ENCODE measurements at regions not wholly inside any gene's neighbourhood (a gene's known extent, or its start where the extent isn't known, plus 50 kb on each side); places are given as distances from the start of the nearest gene placed in this dataset.
"Not testable (repeated sequence)": the region's sequence is repeated elsewhere in the genome, so short reads cannot be mapped to it uniquely, and the experiment has no call there.

DNA sequence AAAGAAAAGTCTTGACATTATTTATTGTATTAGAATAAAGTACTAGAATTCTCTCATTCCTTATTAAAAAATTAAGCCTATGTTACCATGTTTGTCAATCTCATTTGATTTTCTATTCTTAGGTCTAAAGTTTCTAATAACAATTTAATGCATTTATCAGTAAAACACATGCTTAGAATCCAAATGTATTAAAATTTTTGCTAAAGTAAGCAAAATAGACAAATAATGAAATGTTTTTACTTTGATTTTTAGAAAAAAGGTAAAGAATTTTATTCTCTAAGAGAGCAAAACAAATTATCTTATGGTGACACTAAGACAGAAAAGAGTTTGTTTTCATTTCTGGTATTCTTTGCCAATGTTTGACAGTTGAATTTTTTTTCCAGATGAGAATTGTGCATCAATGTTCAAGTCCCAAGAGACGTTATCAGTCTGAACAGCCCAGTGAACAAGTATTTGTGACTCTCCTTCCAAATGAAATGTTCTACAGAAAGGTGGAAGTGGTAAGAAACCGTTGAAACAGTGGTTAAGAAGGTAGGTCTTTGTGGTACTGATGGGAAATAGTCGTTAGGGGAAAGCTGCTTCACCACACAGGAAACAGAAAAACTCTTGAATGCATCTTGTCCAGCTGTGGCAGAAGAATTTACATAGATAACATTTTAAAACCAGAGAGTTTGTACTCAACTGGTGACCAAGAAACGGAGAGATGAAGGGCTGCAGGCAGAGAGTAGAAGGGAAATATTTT lies 402.5 kb downstream of the PTPRC start:
- no peak for DNase-seq (ENCODE audit: low read depth in 3 of 3)

DNA sequence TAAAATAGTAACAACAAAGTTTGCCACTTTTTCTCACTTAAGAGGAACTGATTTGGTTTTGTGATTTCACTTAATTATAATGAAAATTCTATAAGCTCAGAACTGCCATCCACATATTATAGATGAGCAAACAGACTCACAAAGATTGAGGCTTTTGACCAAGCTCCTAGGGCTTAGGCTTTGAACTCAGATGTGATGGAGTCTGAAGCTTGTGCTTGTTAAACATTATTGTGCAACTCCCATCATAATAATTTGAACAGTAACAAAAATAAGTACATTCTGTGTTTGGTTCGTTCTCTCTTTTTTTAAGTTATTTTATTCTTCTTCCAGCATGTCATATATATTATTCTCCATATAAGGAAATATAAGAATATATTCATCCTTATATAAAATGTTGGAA lies 403.4 kb downstream of the PTPRC start:
- DNase-seq (ENCODE audit: low read depth in 3 of 3), result no peak

DNA sequence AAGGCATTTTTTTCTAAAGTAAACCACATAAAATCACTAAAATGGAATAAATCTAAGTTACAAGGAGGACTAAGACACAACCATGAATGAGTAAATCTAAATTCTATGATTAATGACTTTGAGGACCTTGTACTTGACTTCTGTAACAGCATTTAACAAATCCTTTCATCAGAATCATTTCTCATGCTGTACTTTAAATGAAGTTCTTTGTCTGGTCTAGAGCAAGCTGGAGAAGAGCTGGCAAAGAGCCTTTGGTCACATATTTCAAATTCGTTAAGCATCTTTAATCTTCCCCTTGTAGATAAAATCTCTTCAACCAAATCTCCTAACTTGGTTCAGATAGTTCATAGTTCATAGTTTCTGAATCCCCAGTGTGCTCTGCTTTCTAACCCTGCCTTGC lies 405.4 kb downstream of the PTPRC start:
- no peak for DNase-seq (ENCODE audit: low read depth in 3 of 3)

DNA sequence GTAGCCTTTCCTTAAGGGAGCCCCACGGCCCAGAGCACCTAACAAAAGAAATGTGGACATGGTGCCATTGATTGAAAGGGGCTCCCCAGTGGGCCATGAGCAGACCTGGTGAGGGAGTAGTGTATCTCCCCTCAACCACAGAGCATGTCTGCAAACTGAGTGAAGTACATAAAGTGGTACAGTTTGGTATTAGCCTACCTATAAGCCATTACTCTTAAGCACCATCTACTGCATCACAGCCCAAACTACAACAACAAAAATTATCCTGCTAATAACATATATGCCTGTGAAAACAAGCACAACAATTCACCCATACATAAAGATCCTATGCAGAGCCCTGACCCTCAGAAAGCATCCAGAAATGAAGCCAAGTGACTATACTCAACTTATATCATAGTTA lies 407.8 kb downstream of the PTPRC start:
- DNase-seq (ENCODE audit: low read depth in 3 of 3), result no peak

DNA sequence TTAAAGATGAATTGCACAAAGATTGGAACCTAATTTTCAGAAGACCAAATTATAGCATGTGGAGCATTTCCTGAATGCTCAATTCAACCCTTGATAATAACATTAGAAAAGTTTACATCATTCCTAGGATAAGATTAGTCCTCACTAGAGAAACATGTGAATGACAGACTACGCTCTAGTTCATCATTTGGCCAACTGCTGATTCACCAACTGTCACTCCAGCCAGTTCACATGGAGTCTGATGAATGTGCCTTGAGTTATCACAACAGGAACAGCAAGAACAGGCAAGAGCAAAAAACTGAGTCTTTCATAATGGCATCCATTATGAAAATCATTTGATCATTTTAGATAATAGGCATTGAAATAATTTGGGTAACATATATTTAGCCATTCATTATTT lies 415.9 kb downstream of the PTPRC start:
- no peak for DNase-seq (ENCODE audit: low read depth in 3 of 3)

DNA sequence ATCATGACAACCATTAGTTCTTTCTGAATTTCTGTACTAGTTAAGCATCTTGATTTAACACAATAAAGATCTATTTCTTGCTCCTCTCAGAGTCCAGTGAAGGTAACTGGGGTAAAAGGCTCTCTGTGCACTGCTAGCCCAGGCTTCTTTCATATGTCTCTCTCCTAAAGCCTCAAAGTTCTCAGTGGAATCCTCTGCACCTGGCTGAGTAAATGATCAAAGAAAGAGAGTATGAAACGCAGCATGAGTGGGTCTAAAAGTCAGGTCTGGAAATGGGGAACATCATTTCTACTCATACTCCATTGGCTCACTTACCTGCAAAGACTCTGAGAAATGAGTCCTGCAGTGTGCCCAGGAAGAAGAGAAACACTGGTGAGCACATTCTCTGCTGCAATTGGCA lies 418.5 kb downstream of the PTPRC start:
- DNase-seq (ENCODE audit: low read depth in 3 of 3), result no peak

DNA sequence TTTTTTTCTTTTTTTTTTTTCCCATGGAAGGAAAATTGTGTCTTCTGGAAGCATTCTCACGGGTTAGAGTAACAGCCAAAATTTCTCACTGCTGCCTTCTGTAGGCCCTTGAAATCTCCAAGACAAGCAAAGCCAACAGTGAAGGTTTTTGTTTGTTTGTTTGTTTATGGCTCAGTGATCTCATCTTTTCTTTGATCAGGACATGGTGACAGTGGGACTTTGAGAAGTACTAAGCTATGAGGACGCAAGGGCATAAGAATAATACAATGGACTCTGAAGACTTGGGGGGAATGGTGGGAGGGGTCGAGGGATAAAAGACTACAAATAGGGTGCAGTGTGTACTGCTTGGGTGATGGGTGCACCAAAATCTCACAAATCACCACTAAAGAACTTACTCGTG lies 419.4 kb downstream of the PTPRC start:
- DNase-seq (ENCODE audit: low read depth in 3 of 3), result no peak

DNA sequence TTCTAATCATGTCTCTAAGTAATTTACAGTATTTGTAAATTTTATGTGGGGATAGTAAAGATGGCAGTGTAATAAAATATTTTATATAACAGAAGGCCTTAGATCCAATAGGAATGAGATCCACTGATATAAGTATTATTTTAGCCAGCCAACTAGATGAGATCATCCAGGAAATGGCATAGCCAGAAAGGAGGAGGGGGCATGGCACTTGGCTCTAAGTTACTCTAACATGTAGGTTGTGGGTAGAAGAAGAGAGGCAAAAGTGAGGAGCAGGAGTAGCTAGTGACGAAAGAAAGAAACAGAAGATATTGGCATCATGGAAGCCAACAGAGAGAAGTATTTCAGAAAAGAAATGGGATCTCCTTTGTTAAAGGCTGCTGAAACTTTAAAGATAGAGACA lies 426.1 kb downstream of the PTPRC start:
- DNase-seq (ENCODE audit: low read depth in 3 of 3), result no peak

DNA sequence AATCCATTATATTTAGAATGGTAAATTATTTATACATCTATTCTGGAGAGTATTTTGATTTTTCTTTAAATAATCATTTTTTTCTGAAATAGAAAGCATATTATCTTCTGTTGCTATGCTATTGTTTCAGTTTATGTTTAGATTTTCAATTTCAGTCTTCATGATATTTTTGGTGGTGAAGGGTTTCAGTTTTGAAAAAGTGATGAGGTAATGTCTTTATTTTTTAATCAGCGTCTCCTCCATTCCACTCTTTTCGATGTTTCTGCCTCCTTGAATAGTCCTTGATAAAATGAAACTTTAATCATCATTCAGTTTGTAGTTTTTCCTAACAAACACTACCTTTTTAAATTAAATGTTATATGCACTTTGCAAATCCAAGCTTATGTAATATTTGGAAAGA lies 428.6 kb downstream of the PTPRC start:
- no peak for DNase-seq (ENCODE audit: low read depth in 3 of 3)

DNA sequence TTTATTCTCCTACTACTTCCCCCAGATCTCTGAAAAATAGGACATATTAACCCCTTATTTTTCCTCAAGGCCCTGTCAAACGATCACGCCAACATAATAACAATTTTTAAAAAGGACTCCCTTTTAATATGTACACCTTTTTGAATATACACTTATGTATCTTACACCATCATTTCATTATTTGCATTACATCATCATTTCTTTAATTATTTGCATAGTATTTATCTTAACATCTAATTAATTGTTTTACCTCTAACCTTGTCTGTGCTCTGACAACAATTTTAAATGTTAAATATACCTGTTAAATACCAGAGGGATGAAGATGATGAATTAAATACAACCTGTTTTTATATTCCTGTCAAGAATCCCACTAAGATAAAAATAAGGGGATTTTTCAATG lies 432.2 kb downstream of the PTPRC start:
- DNase-seq (ENCODE audit: low read depth in 3 of 3), result no peak

DNA sequence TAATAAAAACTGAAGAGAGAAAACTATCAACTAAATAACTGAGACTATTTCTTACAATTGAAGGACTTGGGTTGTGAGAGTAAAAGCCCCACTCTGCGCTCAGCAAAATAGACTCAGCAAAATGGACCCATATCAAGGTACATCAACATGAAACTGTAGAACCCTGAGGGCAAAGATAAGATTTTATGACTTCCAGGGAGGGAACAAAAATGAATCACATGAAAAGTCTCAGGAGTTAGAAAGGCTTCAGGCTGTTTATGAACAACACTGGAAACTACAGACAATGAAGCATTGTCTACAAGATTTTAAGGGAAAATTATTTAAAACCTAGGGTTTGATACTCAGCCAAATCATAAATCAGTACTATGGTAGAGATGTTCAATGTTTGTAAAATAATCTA lies 434.3 kb downstream of the PTPRC start:
- DNase-seq (ENCODE audit: low read depth in 3 of 3), result no peak

DNA sequence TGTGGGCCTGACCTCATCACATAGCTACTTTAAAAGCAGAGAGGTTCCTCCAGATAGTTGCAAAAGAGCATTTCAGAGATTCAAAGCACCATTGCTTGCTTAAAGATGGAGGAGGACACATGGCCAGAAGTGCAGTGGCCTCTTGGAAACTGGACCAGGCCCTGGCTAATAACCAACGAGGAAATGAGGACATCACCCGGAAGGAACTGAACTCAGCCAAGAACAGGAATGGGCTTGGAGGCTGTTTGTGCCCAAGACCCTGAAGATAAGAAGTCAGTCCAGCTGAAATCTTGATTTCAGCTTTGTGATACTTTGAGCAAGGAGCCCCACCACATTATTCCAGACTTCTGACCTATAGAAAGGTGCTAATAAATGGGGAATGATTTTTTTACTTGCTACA lies 437.0 kb downstream of the PTPRC start:
- no peak for DNase-seq (ENCODE audit: low read depth in 3 of 3)

DNA sequence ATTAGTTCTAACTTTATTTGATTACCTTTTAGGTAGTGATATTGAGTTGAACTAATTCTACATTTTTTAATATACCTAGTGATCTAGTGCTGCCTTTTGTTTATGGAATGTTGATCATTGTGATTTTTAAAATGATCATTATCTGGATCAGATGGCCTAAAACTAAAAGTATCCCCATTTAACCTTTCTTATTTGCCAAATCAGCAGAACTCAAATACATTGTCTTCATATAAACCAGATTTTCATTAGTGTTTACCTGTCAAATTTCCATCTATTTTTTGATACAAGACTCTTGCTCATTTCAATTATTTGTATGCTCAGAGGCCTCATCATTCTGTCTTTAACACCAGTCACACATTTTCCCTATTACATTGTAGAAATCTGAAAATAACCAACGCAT lies 441.2 kb downstream of the PTPRC start:
- DNase-seq (ENCODE audit: low read depth in 3 of 3), result no peak

DNA sequence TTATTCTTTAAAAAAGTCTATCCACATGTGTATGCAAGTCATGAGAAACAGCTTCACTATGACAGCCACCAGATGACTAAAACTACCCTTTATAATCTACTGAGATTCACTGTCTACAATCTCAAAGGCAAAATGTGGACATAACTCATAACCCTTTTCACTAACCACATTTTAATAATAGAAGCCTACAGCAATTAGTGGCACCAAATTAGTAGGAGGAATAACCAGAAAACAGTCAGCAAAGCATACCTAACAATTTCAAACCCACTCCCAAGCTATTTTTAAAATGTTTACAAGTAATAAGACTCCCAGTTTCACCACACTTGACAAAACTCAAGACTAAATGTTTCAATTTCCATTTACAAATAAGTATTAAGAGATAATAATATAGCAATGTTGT lies 442.9 kb downstream of the PTPRC start:
- no peak for DNase-seq (ENCODE audit: low read depth in 3 of 3)

DNA sequence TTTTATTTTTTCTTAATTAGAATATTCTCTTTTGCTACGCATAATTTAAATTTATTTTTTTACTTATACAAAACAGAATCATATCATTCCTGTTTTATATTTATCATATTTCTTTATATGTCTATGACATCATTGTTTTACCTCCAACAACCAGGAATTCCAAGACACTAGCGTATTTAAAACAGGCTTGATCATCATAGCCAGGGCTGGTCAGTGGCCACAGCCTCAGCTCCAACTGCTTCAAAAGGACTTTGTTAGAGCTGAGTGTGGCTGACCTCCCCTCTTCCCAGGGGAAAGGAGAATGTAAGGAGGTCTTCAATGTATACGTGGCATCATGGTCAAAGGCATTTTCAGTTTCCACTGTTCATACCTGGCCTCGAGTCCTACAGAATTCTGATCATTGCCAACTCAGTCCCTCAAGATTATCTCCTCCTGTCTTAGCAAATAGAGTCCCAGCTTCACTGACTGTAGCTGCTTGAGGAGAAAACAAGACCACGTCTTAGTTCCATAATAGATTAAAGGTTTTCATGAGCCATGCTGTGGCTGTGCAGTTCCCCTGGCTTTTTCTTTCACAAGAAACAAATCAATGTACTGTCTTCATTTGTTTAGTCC lies 444.0 kb downstream of the PTPRC start:
- no peak for DNase-seq (ENCODE audit: low read depth in 3 of 3)

DNA sequence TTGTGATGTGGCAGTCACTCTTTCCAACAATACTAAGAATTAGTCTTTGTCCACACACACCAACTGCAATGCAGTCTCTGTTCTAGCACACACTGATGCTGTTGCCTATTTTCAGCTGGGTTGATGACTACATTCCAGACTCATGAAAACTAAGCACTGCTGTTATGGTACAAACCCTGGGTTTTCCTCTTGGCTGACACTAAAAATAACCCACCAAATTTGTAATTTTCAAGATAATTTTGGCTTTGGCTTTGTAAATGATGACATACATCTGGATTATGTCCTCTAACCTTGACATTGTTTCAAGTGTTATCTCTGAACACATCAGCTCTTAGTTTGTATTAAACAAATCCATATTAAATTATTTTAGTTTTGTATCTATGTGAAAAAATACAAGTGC lies 444.8 kb downstream of the PTPRC start:
- no peak for DNase-seq (ENCODE audit: low read depth in 3 of 3)

DNA sequence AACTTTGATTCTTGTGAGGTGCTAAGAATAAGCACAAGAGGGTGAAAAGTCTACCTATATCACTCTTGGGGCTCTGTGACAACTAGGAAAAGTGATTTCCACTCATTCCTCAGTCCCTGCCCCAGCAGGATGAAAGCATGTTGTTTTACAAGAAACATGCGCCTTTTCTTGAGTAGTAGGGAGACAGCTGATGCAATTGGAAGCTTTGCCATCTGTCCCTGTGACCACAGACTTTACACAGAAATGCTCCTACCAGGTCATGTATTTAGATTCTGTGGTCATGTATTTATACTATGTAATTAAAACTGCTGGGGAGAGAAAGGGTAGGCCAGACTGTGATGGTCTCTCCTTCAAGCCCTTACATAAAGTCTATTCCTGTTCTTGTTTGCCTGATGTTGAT lies 445.5 kb downstream of the PTPRC start:
- DNase-seq (ENCODE audit: low read depth in 3 of 3), result no peak

DNA sequence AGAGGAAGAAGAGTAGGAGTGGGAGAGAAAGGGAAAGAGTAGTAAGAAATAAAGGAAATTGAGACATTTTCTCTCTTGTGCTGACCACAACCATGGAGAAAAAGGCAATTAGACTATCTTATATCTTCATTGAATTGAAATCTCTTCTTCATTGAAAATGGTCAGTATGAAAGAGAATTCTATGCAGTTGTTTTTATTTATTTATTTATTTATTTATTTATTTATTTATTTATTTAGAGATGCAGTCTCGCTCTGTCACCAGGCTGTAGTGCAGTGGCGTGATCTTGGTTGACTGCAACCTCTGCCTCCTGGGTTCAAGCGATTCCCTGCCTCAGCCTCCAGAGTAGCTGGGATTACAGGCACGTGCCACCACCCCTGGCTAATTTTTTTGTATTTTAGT lies 447.1 kb downstream of the PTPRC start:
- no peak for DNase-seq (ENCODE audit: low read depth in 3 of 3)

DNA sequence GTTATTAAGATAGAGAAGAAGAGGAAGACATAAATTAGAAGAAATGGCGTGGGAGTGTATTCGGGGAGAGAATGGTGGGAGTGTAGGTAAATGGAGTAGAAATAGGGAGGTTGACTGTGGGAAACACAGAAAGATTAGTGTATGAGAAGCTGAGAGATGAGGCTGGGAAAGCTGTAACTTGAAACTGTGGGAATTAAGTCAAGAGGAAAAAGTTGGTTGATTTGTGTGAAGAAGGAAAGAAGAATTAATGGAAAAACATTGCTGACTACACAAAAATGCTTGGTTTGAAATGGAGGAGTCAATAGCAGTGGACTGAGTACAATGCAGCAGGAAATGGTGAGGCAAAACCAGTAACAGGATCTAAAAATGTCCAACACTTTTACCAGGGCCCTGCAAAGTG lies 448.3 kb downstream of the PTPRC start:
- no peak for DNase-seq (ENCODE audit: low read depth in 3 of 3)

DNA sequence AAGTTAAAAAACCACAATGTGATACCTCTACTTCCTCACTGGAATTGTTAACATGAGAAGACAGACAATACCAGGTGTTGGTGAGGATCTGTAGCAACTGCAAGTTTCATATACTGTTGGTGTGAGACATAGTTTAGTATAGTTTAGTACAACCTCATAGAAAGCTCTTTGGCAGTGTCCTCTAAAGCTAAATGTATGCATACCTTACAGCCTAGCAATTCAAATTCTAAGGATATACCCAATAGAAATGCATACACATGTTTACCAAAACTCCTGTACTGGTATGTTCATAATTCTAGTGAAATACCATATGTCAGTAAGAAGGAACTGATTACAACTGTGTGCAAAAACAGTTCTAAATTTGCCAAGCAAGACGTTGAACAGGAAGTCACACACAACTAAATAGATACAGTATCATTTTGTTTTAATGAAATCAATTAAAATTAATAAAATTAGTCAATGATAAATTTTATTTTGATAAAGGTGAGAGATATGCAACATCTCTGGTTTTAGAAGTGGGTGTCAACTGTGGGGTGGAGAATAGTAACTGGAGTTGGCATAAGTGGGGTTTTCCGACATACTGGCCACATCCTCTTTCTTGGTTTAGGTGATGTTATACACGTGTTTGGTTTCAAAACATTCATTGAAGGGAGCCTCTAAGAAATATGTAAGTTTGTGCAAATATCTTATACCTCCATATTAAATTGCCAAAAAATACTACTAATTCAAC lies 450.7 kb downstream of the PTPRC start:
- peak in 1 of 3 donors; percentile 8 for DNase-seq (ENCODE audit: low read depth in 3 of 3)

DNA sequence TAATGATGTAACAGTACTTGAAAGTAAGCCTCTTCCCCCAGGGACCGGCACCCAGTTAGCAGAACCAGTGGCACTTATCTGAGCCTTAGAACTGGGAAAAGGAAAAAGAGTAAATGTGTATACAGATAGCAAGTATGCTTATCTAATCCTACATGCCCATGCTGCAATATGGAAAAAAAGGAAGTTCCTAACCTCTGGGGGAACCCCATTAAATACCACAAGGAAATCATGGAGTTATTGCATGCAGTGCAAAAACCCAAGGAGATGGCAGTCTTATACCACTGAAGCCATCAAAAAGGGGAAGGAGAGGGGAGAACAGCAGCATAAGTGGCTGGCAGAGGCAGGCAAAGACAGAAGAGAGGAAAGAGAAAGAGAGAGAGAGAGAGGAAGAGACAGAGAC lies 456.8 kb downstream of the PTPRC start:
- not testable (repeated sequence) for DNase-seq (ENCODE audit: low read depth in 3 of 3)

DNA sequence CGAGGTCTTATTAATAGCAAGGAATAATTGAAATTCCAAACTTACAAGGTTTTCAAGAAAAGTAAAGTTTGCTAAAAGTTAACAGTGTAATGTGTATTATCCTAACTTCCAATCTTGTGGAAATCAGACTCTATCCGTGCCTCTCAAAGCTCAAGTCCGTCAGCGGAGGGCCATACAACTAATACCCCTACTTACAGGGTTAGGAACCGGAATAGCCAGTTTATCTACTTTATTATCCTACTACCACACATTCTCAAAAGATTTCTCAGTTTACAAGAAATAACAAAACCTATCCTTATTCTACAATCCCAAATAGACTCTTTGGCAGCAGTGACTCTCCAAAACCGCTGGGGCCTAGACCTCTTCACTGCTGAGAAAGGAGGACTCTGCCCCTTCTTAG lies 457.8 kb downstream of the PTPRC start:
- no peak for DNase-seq (ENCODE audit: low read depth in 3 of 3)

DNA sequence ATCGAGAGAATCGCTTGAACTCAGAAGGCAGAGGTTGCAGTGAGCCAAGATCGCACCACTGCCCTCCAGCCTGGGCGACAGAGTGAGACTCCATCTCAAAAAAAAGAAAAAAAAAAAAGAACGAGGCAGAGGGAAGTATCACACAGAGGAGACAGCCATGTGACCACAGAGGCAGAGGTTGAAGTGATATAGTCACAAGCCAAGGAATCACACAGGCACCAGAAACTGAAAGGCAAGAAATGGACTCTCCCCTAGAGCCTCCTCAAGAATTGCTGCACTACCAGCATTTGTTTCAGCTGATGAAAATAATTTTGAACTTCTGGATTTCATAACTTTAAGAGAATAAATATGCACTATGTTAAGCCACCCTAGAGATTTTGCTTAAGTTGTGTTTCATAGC lies 459.6 kb downstream of the PTPRC start:
- no peak for DNase-seq (ENCODE audit: low read depth in 3 of 3)
